HFFc6 (cell line): ENCODE measurements at regions not wholly inside any gene's neighbourhood (a gene's known extent, or its start where the extent isn't known, plus 50 kb on each side); places are given as distances from the start of the nearest gene placed in this dataset.
"Not testable (repeated sequence)": the region's sequence is repeated elsewhere in the genome, so short reads cannot be mapped to it uniquely, and the experiment has no call there.

Experiments used
- DNase-seq: peaks from one replicate; pipeline ENCODE4 v3.0.0-alpha.2; 2018
- H3K27ac Mint-ChIP-seq: 2 replicates; pipeline ENCODE4 v1.8.0; 2020; ENCODE audit warnings: mild to moderate bottlenecking, mixed read lengths
- H3K27me3 Mint-ChIP-seq: 2 replicates; pipeline ENCODE4 v1.8.0; 2021; ENCODE audit warnings: mild to moderate bottlenecking, moderate library complexity, mixed read lengths; ENCODE audit not compliant: insufficient read depth
- H3K36me3 Mint-ChIP-seq: 2 replicates; pipeline ENCODE4 v1.8.0; 2021; ENCODE audit warnings: low read depth, mixed read lengths
- H3K4me1 Mint-ChIP-seq: 2 replicates; pipeline ENCODE4 v1.8.0; 2020; ENCODE audit warnings: low read depth, mixed read lengths
- H3K4me3 Mint-ChIP-seq: 2 replicates; pipeline ENCODE4 v1.8.0; 2020; ENCODE audit warnings: mild to moderate bottlenecking, moderate library complexity, mixed read lengths
- H3K9me3 Mint-ChIP-seq: 2 replicates; pipeline ENCODE4 v1.8.0; 2020; ENCODE audit warnings: mild to moderate bottlenecking, mixed read lengths
- CTCF ChIP-seq: fragments of 200-600 bp; sonication (generic); IDR thresholded peaks from 2 replicates; pipeline ENCODE4 v1.5.0; 2021; ENCODE audit warnings: antibody characterized with exemption, mild to moderate bottlenecking

DNA sequence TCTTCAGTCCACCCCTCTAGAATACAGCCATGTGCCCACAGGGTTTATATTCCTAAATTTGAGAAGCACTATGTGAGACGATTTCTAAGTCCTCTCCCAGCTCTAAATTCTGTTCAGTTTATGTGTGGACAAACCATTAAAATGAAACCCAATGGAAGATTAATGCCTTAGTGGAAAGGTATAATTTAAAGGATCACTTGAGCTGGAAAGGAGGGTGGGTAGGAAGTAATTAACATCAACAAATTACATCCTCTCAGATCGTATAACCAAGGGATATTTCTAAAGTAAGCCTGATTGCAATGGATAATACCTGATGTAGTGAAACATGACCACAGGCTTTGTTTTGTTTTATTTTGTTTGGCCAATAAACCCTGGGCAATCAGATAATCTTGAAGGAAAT is 511.0 kb upstream of the COBL start:
- Mint-ChIP-seq H3K27me3 (no peaks in the 10 kb centered on the region), H3K9me3 (peaks cover 40% of the 10 kb centered on the region), H3K36me3 (no peaks in the 10 kb centered on the region), H3K4me3 (no peak overlapping the region), H3K27ac (no peak overlapping the region), H3K4me1 (no peaks in the 10 kb centered on the region)
- TF ChIP-seq CTCF: no peak
- no peak for DNase-seq

DNA sequence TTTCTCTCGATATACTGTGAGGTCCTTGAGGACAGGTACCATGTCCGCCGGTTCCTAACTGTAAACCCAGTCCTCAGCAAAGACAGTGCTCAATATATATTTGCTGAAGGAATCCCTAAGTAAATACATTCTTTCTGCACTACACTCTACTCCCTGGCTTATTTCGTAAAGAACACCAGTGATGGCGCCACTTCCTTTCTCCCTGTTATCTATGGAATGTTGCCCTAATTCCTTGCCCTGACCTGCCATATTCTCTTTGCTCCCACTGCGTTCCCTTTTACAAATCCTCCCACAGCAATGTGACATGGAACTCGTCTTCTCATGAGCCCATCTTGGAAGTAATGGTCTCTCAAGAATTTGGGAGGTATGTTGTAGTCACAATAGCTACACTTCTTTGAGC is 507.4 kb upstream of the COBL start:
- H3K9me3 Mint-ChIP-seq: peaks cover 34% of the 10 kb centered on the region
- no peaks in the 10 kb centered on the region for H3K36me3 Mint-ChIP-seq
- H3K4me1 Mint-ChIP-seq: no peaks in the 10 kb centered on the region
- H3K4me3 Mint-ChIP-seq: no peak overlapping the region
- no peak overlapping the region for H3K27ac Mint-ChIP-seq
- H3K27me3 Mint-ChIP-seq: no peaks in the 10 kb centered on the region
- no peak for TF ChIP-seq CTCF
- DNase-seq: no peak

GRCh38 chr7:51823437-51823836 is 506.8 kb upstream of the COBL start:
- no peak for DNase-seq
- Mint-ChIP-seq H3K9me3 (peaks cover 35% of the 10 kb centered on the region), H3K27ac (no peak overlapping the region), H3K4me3 (no peak overlapping the region), H3K27me3 (no peaks in the 10 kb centered on the region), H3K4me1 (no peaks in the 10 kb centered on the region), H3K36me3 (no peaks in the 10 kb centered on the region)
- no peak for TF ChIP-seq CTCF

- DNase-seq: no peak
- Mint-ChIP-seq H3K36me3 (no peaks in the 10 kb centered on the region), H3K4me3 (no peak overlapping the region), H3K27ac (no peak overlapping the region), H3K9me3 (peaks cover 42% of the 10 kb centered on the region), H3K4me1 (no peaks in the 10 kb centered on the region), H3K27me3 (no peaks in the 10 kb centered on the region; the same call in 1 of the 2 replicates)
- TF ChIP-seq CTCF: no peak
Observed at GRCh38 chr7:51817694-51818225, 501.2 kb upstream of the COBL start.

DNA sequence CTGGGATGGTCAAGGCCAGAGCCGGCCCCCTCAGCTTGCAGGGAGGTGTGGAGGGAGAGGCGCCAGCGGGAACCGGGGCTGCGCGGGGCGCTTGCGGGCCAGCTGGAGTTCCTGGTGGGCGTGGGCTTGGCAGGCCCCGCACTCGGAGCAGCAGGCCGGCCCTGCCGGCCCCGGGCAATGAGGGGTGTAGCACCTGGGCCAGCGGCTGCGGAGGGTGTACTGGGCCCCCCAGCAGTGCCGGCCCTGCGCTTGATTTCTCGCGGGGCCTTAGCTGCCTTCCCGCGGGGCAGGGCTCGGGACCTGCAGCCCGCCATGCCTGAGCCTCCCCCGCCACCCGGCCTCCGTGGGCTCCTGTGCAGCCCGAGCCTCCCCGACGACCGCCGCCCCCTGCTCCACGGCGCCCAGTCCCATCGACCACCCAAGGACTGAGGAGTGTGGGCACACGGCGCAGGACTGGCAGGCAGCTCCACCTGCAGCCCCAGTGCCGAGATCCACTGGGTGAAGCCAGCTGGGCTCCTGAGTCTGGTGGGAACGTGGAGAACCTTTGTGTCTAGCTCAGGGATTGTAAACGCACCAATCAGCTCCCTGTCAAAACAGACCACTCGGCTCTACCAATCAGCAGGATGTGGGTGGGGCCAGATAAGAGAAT is 489.3 kb upstream of the COBL start:
- not testable (repeated sequence) for H3K27ac Mint-ChIP-seq, H3K4me3 Mint-ChIP-seq, H3K27me3 Mint-ChIP-seq, DNase-seq, H3K36me3 Mint-ChIP-seq, H3K4me1 Mint-ChIP-seq
- H3K9me3 Mint-ChIP-seq: peaks cover 32% of the 10 kb centered on the region

- Mint-ChIP-seq H3K9me3 (peaks cover 17% of the 10 kb centered on the region), H3K27ac (no peak overlapping the region), H3K27me3 (no peaks in the 10 kb centered on the region; the same call in 1 of the 2 replicates), H3K4me1 (no peaks in the 10 kb centered on the region), H3K36me3 (no peaks in the 10 kb centered on the region), H3K4me3 (no peak overlapping the region)
- TF ChIP-seq CTCF: no peak
- no peak for DNase-seq
Observed at GRCh38 chr7:51802718-51803117, 486.1 kb upstream of the COBL start.
